SK-MEL-5 (cell line): ENCODE measurements at regions not wholly inside any gene's neighbourhood (a gene's known extent, or its start where the extent isn't known, plus 50 kb on each side); places are given as distances from the start of the nearest gene placed in this dataset.
"Not testable (repeated sequence)": the region's sequence is repeated elsewhere in the genome, so short reads cannot be mapped to it uniquely, and the experiment has no call there.

Experiments used
- DNase-seq: peaks from one replicate; pipeline ENCODE4 v3.0.0-alpha.2; 2016; ENCODE audit warnings: low read depth, low spot score
- in situ Hi-C: cut with HindIII; loops from 2 replicates; pipeline ENCODE4 v1.10.0; 2016; ENCODE audit warnings: low sequenced_read_pairs, high pct_unique_total_duplicates, low pct_unique_long_range_greater_than_20kb

GRCh38 chr4:84176016-84176415, 323.1 kb downstream of the NKX6-1 start:
- DNase-seq = no peak
- in situ Hi-C loops = no loop called here

- in situ Hi-C loops = no loop called here
- DNase-seq = peak; percentile 3
Observed at GRCh38 chr4:84171871-84172270, 327.2 kb downstream of the NKX6-1 start.

- peak; percentile 44 for DNase-seq
- in situ Hi-C loops = no loop called here
Observed at GRCh38 chr4:84167564-84167963, 331.5 kb downstream of the NKX6-1 start.

- in situ Hi-C loops = no loop called here
- no peak for DNase-seq
Observed at GRCh38 chr4:84167093-84167492, 332.0 kb downstream of the NKX6-1 start.

GRCh38 chr4:84166486-84166885, 332.6 kb downstream of the NKX6-1 start:
- no peak for DNase-seq
- in situ Hi-C loops = no loop called here

DNA sequence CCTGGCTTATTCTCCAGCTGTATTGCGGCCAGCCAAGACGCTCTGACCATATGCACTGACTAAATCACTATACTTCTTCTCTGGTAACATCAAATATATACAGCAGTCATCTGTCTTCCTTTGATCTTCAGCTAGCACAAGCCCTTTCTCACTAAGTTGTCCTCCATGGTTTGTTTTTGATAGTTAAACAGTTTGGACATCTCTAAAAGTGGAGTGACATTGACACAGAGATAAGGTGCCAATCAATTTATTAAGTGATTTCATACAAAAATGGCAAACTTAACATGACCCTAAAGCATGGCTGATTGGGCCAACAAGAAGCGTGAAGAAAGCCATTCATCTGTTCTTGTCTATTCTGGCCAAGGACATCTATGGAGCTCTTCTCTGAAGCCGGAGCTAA, 334.9 kb downstream of the NKX6-1 start:
- in situ Hi-C loops = no loop called here

GRCh38 chr4:84159762-84160161, 339.3 kb downstream of the NKX6-1 start:
- in situ Hi-C loops = no loop called here
- DNase-seq = peak; percentile 39

More for the DNA sequence above, 334.9 kb downstream of the NKX6-1 start:
- DNase-seq = no peak

GRCh38 chr4:84158670-84159069, 340.4 kb downstream of the NKX6-1 start:
- DNase-seq = no peak
- in situ Hi-C loops = no loop called here

DNA sequence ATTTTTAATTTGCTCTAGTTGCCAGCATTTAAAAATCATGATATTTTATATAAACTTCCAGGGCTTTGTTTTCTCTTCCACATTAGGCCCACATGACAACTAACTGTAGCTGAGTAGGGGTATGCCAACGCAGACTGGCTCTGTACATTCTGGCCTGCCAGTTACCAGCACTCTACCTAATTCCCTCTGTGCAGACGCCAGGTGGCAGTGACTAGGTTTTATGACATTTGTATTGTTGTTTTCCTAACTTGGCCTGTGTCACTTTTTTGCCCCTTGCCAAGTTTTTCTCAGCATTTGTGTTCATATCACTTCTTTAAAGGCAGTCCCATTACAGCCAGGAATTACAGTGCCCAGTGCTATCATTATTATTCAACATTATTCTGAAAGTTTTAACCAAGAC, 347.5 kb downstream of the NKX6-1 start:
- in situ Hi-C loops = no loop called here
- no peak for DNase-seq

DNA sequence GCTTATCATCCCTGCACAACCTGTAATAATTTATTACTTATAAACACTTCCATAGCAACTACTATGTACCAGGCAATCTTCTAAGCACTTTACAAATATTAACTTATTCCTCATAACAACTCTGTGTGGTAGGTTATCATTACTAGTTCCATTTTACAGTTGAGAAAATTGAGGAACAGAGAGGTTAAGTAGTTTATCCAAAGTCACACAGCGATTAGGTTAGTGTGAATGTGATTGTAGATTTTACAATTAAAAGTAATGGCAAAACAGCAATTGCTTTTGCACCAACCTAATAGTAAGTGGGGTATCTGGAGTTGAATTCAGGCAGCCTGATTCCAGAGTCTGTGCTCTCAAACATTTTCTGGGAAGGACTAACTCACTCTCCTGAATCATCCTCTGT, 348.9 kb downstream of the NKX6-1 start:
- in situ Hi-C loops = no loop called here

DNA sequence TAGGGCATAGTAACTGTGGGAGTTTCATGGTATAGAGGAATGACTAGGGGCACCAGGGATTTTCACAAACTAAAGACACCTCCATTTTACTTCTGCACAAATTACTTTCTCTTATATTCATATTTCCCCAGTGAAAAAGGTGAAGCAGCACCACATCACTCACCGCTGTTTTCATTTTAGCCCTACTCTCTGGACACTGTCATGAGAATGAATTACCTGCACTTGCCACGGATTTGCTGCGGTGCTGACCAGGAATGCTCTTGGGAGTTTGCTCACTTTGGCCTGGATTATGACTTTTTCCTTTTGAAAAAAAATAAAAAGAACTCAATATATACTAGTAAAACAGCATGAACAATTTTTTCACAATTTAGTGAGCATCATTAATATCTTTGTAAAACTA, 351.3 kb downstream of the NKX6-1 start:
- no peak for DNase-seq
- in situ Hi-C loops = no loop called here

More for the DNA sequence above, 348.9 kb downstream of the NKX6-1 start:
- no peak for DNase-seq

GRCh38 chr4:84146300-84146959, 352.7 kb downstream of the NKX6-1 start:
- no peak for DNase-seq
- in situ Hi-C loops = no loop called here

DNA sequence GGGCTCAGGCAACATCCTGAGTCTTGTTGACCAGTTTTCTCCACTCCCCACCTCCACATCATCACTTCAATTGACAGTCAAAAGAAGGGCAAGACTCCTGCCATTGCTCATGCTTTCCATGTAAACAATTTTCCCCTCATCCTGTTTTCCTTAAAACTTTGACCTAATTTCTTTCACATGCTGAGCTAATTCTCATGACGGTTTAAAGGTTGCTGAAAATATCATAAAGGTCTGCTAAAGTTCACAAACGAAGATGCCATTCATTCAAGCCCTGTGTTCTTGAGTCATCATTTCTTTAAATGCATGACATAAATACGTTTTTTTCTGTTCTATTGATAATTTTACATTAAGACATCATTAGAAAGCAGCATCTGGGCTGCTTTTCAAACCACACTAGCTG, 353.9 kb downstream of the NKX6-1 start:
- in situ Hi-C loops = no loop called here
- DNase-seq = peak; percentile 33

GRCh38 chr4:84126911-84127310, 372.2 kb downstream of the NKX6-1 start:
- in situ Hi-C loops, DNase-seq: not testable (repeated sequence)

GRCh38 chr4:84126061-84126787, 372.9 kb downstream of the NKX6-1 start:
- in situ Hi-C loops = no loop called here
- no peak for DNase-seq

DNA sequence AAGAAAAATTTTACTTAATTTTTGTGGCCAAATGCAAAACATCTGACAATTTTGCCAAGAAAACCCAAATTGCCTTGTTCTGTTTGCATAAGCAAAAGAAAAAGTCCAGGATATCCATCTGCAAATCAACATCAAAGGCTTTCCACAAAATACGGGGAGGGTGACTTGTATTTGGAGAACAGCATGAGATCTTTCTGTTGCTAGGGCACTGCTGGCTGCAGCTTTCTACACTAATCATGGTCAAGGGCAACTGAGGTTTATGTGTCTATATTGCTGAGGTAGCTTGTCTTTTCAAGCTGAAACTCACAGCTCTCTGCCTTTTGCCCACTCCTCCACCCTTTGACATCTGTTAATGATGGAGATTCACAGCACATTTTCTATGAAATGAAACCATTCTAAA, 389.1 kb downstream of the NKX6-1 start:
- no peak for DNase-seq
- in situ Hi-C loops = no loop called here

GRCh38 chr4:84101653-84102625, 397.2 kb downstream of the NKX6-1 start:
- not testable (repeated sequence) for DNase-seq

GRCh38 chr4:84100071-84100470, 399.0 kb downstream of the NKX6-1 start:
- in situ Hi-C loops = no loop called here
- DNase-seq = no peak

More at GRCh38 chr4:84101653-84102625, 397.2 kb downstream of the NKX6-1 start:
- in situ Hi-C loops = not testable (repeated sequence)
